HG03342 (cell line): ENCODE measurements at regions not wholly inside any gene's neighbourhood (a gene's known extent, or its start where the extent isn't known, plus 50 kb on each side); places are given as distances from the start of the nearest gene placed in this dataset.
"Not testable (repeated sequence)": the region's sequence is repeated elsewhere in the genome, so short reads cannot be mapped to it uniquely, and the experiment has no call there.

Experiments used
- ATAC-seq: cut with Tn5 transposase; IDR thresholded peaks from one replicate; pipeline ENCODE4 v1.9.1; 2021; ENCODE audit warnings: mild to moderate bottlenecking, moderate library complexity; ENCODE audit not compliant: unreplicated experiment

- no peak for ATAC-seq
Measured at GRCh38 chrX:130467936-130468335, 66.1 kb downstream of the RBMX2 start.

GRCh38 chrX:130468395-130468923, 66.7 kb downstream of the RBMX2 start:
- ATAC-seq = no peak

GRCh38 chrX:130482871-130483270, 81.1 kb downstream of the RBMX2 start:
- no peak for ATAC-seq

- ATAC-seq = no peak
Measured at GRCh38 chrX:130485870-130486269, 84.1 kb downstream of the RBMX2 start.

GRCh38 chrX:130495502-130495901, 93.7 kb downstream of the RBMX2 start:
- not testable (repeated sequence) for ATAC-seq

GRCh38 chrX:130497531-130497930, 95.7 kb downstream of the RBMX2 start:
- ATAC-seq = no peak

- no peak for ATAC-seq
Measured at GRCh38 chrX:130498653-130499274, 97.0 kb downstream of the RBMX2 start.

GRCh38 chrX:130502016-130502570, 100.3 kb downstream of the RBMX2 start:
- no peak for ATAC-seq

GRCh38 chrX:130504019-130504418, 102.2 kb downstream of the RBMX2 start:
- no peak for ATAC-seq

- no peak for ATAC-seq
Measured at GRCh38 chrX:130507015-130507414, 105.2 kb downstream of the RBMX2 start.

- not testable (repeated sequence) for ATAC-seq
Measured at GRCh38 chrX:130512534-130512933, 110.7 kb downstream of the RBMX2 start.

GRCh38 chrX:130516123-130516522, 114.3 kb downstream of the RBMX2 start:
- no peak for ATAC-seq

GRCh38 chrX:130523460-130524394, 121.9 kb downstream of the RBMX2 start:
- no peak for ATAC-seq

GRCh38 chrX:130524476-130525194, 122.8 kb downstream of the RBMX2 start:
- ATAC-seq = no peak

- no peak for ATAC-seq
Measured at GRCh38 chrX:130529531-130529930, 127.7 kb downstream of the RBMX2 start.

GRCh38 chrX:130531066-130531465, 129.3 kb downstream of the RBMX2 start:
- ATAC-seq = no peak

- peak; percentile 78 for ATAC-seq
Measured at GRCh38 chrX:130539721-130540321, 138.0 kb downstream of the RBMX2 start.

GRCh38 chrX:130543603-130544325, 142.0 kb downstream of the RBMX2 start:
- no peak for ATAC-seq

GRCh38 chrX:130545796-130546195, 144.0 kb downstream of the RBMX2 start:
- no peak for ATAC-seq

GRCh38 chrX:130549382-130549781, 147.6 kb downstream of the RBMX2 start:
- ATAC-seq = not testable (repeated sequence)
